PC-3 (cell line): ENCODE measurements at regions not wholly inside any gene's neighbourhood (a gene's known extent, or its start where the extent isn't known, plus 50 kb on each side); places are given as distances from the start of the nearest gene placed in this dataset.

Source experiments
- ATAC-seq: fragments of 200-7000 bp; cut with Tn5 transposase; 2 replicates; pipeline ENCODE4 v1.9.1; 2020; ENCODE audit warnings: mild to moderate bottlenecking, moderate library complexity
- BruUV-seq: library from RNA; stranded (reverse); fragments of 400-500 nt; replicated peaks from 2 replicates; lab custom pipeline; 2021; lab: Mats Ljungman, UMichigan
- CTCF ChIA-PET: fragments of 300-600 bp; sonication (Branson Sonifier 250); formaldehyde crosslinking; loops from one replicate; lab custom pipeline; 2022; ENCODE audit warnings: antibody characterized with exemption; lab: Charles Lee
- POLR2A ChIA-PET: fragments of 300-600 bp; sonication (Branson Sonifier 250); formaldehyde crosslinking; loops from one replicate; lab custom pipeline; 2022; ENCODE audit warnings: antibody characterized with exemption; ENCODE audit not compliant: unreplicated experiment; lab: Charles Lee
- DNase-seq: peaks from one replicate; pipeline ENCODE4 v3.0.0-alpha.2; 2015
- H2AFZ ChIP-seq: fragments of 300-600 bp; sonication (generic); 2 replicates; pipeline ENCODE4 v1.6.0; 2016; ENCODE audit warnings: antibody characterized with exemption, low read length
- H3F3A ChIP-seq: fragments of 300-600 bp; sonication (generic); one replicate; pipeline ENCODE4 v1.6.0; 2017; ENCODE audit warnings: antibody characterized with exemption, low read length, control low read depth, mild to moderate bottlenecking; ENCODE audit not compliant: unreplicated experiment
- H3K27ac ChIP-seq: fragments of 300-600 bp; sonication (generic); 2 replicates; pipeline ENCODE4 v1.5.1; 2016; ENCODE audit warnings: mild to moderate bottlenecking, low read length
- H3K27me3 ChIP-seq: fragments of 300-600 bp; sonication (generic); 2 replicates; pipeline ENCODE4 v1.6.1; 2016; ENCODE audit warnings: low read length, mixed read lengths
- H3K36me3 ChIP-seq: fragments of 300-600 bp; sonication (generic); 2 replicates; pipeline ENCODE4 v1.6.1; 2016; ENCODE audit warnings: low read depth, mixed run types, low read length, mixed read lengths
- H3K4me1 ChIP-seq: fragments of 300-600 bp; sonication (generic); 2 replicates; pipeline ENCODE4 v1.5.1; 2016; ENCODE audit warnings: low read length; ENCODE audit not compliant: insufficient read depth
- H3K4me2 ChIP-seq: fragments of 300-600 bp; sonication (generic); 2 replicates; pipeline ENCODE4 v1.6.0; 2016; ENCODE audit warnings: low read length
- H3K4me3 ChIP-seq: fragments of 300-600 bp; sonication (generic); 2 replicates; pipeline ENCODE4 v1.5.1; 2016; ENCODE audit warnings: mild to moderate bottlenecking, low read length, mixed read lengths
- H3K79me2 ChIP-seq: fragments of 300-600 bp; sonication (generic); 2 replicates; pipeline ENCODE4 v1.6.1; 2017; ENCODE audit warnings: low read length, mixed read lengths
- H3K9ac ChIP-seq: fragments of 300-600 bp; sonication (generic); 2 replicates; pipeline ENCODE4 v1.6.0; 2016; ENCODE audit warnings: mild to moderate bottlenecking, low read length
- H3K9me2 ChIP-seq: fragments of 300-600 bp; sonication (generic); replicated peaks from 2 replicates; pipeline ENCODE4 v1.6.1; 2016; ENCODE audit warnings: mixed run types, low read length, mixed read lengths
- H3K9me3 ChIP-seq: fragments of 300-600 bp; sonication (generic); 2 replicates; pipeline ENCODE4 v1.6.1; 2016; ENCODE audit warnings: low read length, mixed read lengths
- H4K20me1 ChIP-seq: fragments of 300-600 bp; sonication (generic); 2 replicates; pipeline ENCODE4 v1.6.1; 2016; ENCODE audit warnings: low read length, mixed read lengths
- EZH2 ChIP-seq: fragments of 300-600 bp; sonication (generic); IDR thresholded peaks from one replicate; pipeline ENCODE4 v1.6.1; 2017; ENCODE audit warnings: antibody characterized with exemption, mild to moderate bottlenecking, low read length; ENCODE audit not compliant: unreplicated experiment
- EZH2phosphoT487 ChIP-seq: fragments of 300-600 bp; sonication (generic); IDR thresholded peaks from 2 replicates; pipeline ENCODE4 v1.6.1; 2018; ENCODE audit warnings: mild to moderate bottlenecking, antibody characterized with exemption, low read length, borderline replicate concordance
- intact Hi-C: fragments of 100-400 bp; cut with micrococcal nuclease; formaldehyde crosslinking; loops from 2 replicates; pipeline ENCODE4 v1.9.0; 2023
- TF ChIP-seq, protein P1 (sequence below): fragments of 300-600 bp; sonication (generic); conservative IDR thresholded peaks from 2 replicates; pipeline ENCODE4 v1.5.1; 2017; ENCODE audit warnings: antibody characterized with exemption, low read depth, mild to moderate bottlenecking, low read length

DNA sequence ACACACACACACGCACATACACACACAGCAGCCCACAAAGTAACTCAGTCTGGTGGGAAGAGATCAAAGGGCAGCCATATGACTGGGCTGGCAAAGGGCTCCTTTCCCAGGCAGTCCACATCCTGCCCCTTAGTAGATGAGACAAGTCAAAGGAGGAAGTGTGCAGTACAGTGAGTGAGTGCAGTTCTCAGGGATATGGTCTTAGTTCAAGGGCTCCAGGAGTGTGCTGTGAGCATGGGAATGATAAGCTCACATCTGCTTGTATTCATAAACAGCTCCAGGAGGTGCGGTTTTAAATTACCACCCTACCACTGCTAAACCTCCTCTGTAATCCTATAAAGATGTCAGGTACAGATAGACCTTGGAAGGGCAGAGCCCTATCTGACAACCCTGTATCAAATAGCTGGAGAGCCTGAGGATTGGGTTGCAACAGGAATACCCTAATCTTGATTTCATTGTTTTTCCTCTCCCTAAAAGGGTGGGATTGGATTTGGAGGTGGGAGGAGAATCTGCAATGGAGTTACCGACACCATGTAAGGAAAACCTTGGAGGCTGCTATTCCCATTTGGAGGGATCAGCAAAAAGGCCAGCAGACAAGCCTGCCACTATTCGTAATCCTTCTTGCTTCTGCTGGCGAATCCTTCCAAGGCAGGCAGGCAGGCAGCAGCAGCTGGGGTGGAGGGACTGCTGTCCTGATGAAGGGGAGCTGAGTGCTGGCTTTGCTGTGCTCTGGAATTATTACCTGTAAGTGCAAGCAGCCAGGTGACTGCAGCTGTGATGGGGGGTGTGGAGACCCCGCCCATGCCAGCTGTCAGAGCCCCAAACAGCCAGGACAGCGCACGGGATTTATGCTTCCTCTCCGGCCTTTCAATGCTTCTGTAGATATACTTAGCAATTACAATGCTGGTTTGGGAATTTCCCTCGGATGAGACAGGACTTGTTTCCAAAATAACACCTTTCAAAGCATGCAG lies 342.7 kb downstream of the PRL start:
- H3K9me2 ChIP-seq, result no peaks in the 10 kb centered on the region
- CTCF ChIA-PET, result no interaction called here
- no peaks in the 10 kb centered on the region for H3K79me2 ChIP-seq
- no peaks in the 10 kb centered on the region for H3K27me3 ChIP-seq
- no peaks in the 10 kb centered on the region for H3K9me3 ChIP-seq
- no peak overlapping the region for H3K4me3 ChIP-seq
- DNase-seq, result peak; percentile 23
- no peak overlapping the region for H3K27ac ChIP-seq
- no TSS peak for BruUV-seq
- no peaks in the 10 kb centered on the region for H3K36me3 ChIP-seq
- intact Hi-C loops, result no loop called here
- no peak overlapping the region for H3K4me2 ChIP-seq
- peak; percentile 66 for ATAC-seq
- no peaks in the 10 kb centered on the region for H4K20me1 ChIP-seq
- no peak overlapping the region for H2AFZ ChIP-seq
- H3F3A ChIP-seq, result no peaks in the 10 kb centered on the region
- peaks cover 10% of the 10 kb centered on the region for H3K4me1 ChIP-seq
- POLR2A ChIA-PET, result interaction anchor here (0.5 kb wide), 1 partner anchor 835 kb away, joined by 3 read pairs; no protein-coding TSS in a partner anchor
- TF ChIP-seq EZH2 (no peak), EZH2phosphoT487 (no peak)
- TF ChIP-seq, protein P1, sequence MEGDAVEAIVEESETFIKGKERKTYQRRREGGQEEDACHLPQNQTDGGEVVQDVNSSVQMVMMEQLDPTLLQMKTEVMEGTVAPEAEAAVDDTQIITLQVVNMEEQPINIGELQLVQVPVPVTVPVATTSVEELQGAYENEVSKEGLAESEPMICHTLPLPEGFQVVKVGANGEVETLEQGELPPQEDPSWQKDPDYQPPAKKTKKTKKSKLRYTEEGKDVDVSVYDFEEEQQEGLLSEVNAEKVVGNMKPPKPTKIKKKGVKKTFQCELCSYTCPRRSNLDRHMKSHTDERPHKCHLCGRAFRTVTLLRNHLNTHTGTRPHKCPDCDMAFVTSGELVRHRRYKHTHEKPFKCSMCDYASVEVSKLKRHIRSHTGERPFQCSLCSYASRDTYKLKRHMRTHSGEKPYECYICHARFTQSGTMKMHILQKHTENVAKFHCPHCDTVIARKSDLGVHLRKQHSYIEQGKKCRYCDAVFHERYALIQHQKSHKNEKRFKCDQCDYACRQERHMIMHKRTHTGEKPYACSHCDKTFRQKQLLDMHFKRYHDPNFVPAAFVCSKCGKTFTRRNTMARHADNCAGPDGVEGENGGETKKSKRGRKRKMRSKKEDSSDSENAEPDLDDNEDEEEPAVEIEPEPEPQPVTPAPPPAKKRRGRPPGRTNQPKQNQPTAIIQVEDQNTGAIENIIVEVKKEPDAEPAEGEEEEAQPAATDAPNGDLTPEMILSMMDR, result no peak
- H3K9ac ChIP-seq, result no peak overlapping the region

DNA sequence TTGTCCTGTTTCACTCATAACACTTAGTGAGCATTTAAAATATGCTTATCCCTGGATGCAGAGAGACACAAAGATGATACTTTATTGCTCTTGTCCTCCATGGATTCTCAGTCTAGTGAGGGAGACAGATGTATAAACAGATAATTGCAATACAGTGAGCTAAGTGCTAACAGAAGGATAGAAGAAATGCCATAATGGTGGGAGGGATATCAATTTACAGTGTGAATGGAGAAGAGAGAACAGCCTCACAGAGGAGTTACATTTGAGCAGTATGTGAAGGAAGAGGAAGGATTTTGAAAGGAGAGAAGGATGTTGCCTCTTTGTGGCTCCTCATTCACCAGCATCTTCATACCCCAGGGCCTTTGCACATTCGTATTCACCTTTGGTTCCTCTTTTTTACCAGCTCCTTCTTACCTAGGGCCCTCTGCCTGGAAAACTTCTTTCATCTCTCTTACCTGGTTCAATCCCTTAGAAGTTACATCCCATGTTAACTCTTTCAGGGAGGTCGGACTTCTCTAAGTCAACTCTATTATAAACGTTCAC lies 341.7 kb downstream of the PRL start:
- Histone ChIP-seq H3K4me3 (no peak overlapping the region), H3K9me2 (no peaks in the 10 kb centered on the region), H3K9me3 (no peaks in the 10 kb centered on the region), H3K4me2 (no peak overlapping the region), H3F3A (no peaks in the 10 kb centered on the region), H3K4me1 (0 out of 2 replicates have a peak, but pooled peaks cover 8% of the 10 kb centered on the region), H3K36me3 (no peaks in the 10 kb centered on the region), H3K79me2 (no peaks in the 10 kb centered on the region), H3K9ac (no peak overlapping the region), H3K27me3 (no peaks in the 10 kb centered on the region), H4K20me1 (no peaks in the 10 kb centered on the region), H2AFZ (no peak overlapping the region), H3K27ac (no peak overlapping the region)
- ChIA-PET CTCF (no interaction called here), POLR2A (no interaction called here)
- ATAC-seq, result no peak
- intact Hi-C loops, result no loop called here
- no TSS peak for BruUV-seq
- no peak for DNase-seq
- TF ChIP-seq, protein P1, result no peak
- TF ChIP-seq EZH2phosphoT487 (no peak), EZH2 (no peak)
